DMS114 treated with DMSO at 0.1 percent for 48 hours (cell line): ENCODE measurements at regions not wholly inside any gene's neighbourhood (a gene's known extent, or its start where the extent isn't known, plus 50 kb on each side); places are given as distances from the start of the nearest gene placed in this dataset.

Source experiments
- DNase-seq: peaks from one replicate; lab custom pipeline; 2025; ENCODE audit not compliant: unreplicated experiment; lab: John Stamatoyannopoulos, UW

- no peak for DNase-seq
These were observed 249.0 kb downstream of the CRPPA start for GRCh38 chr7:16172366-16172765.

- no peak for DNase-seq
These were observed 249.4 kb downstream of the CRPPA start for GRCh38 chr7:16171928-16172327.

DNA sequence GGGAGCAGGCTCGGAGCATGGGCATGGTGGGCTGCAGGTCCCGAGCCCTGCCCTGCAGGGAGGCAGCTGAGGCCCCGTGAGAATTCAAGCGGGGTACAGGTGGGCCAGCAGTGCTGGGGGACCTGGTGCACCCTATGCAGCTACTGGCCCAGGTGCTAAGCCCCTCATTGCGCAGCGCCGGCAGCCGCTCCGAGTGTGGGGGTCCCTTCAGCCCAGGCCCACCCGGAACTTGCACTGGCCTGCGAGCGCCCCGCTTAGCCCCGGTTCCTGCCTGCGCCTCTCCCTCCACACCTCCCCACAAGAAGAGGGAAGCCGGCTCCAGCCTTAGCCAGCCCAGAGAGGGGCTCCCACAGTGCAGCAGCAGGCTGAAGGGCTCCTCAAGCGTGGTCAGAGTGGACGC lies 250.7 kb downstream of the CRPPA start:
- DNase-seq = no peak

DNA sequence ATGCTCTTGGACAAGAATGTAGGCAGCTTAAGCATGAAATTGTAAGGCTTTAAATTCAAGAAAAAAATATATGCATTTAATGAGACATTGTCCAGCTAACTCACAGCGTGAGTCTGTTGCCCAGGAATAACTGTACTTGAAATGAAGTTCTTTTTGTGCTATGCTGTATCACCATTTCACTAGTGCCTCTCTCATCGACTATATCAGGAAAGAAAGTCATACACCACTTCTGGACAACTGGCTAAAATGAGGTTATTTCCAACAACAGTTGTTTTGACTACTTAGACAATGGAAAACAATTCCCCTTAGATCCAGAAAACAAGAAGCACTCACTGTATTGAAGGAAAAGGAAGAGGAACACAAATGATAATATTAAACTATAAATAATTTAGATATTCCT lies 251.8 kb downstream of the CRPPA start:
- DNase-seq = no peak

GRCh38 chr7:16167526-16167925 lies 253.8 kb downstream of the CRPPA start:
- DNase-seq = no peak

DNA sequence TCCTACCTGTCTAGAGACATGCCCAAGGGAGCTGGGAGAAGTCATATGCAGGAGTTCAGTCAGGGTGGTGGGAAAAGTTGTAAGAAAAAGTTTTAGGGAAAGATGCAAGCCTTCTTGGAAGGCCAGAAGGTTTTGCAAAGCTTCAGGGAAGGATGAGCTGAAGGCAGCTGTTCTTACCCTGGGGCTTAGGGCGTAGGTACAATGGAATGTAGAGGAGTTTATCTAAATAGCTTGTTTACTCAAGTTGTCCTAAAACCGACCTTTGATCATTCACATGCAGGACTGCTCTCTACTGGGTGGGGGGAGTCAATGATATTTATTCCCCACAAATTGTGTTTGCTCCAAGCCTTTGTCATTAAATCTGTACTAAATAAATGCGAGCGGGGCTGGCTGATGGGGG lies 277.0 kb downstream of the CRPPA start:
- no peak for DNase-seq

DNA sequence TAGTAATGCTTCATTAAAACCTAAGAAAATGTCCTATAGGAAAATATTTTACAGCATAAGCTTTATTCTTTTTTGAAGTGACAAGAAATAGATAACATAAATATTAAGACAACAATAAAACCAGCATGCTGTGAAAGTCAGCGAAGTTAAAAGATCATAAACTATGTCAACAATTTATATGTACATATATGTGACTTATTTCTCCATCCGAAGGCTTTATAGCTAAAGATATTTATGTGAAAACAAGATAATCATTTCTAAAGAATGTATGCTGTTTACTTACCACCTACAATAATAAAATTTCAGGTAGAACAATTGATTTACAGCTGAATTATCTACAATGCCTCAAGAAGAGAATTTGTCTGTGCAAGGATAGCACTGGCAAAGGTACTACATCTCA lies 283.4 kb downstream of the CRPPA start:
- no peak for DNase-seq

- no peak for DNase-seq
These were observed 284.4 kb downstream of the CRPPA start for GRCh38 chr7:16136896-16137295.

- no peak for DNase-seq
These were observed 285.7 kb downstream of the CRPPA start for GRCh38 chr7:16135658-16136057.

- DNase-seq = no peak
These were observed 290.9 kb downstream of the CRPPA start for GRCh38 chr7:16130111-16131110.

GRCh38 chr7:16129431-16130110 lies 291.8 kb downstream of the CRPPA start:
- DNase-seq = no peak

DNA sequence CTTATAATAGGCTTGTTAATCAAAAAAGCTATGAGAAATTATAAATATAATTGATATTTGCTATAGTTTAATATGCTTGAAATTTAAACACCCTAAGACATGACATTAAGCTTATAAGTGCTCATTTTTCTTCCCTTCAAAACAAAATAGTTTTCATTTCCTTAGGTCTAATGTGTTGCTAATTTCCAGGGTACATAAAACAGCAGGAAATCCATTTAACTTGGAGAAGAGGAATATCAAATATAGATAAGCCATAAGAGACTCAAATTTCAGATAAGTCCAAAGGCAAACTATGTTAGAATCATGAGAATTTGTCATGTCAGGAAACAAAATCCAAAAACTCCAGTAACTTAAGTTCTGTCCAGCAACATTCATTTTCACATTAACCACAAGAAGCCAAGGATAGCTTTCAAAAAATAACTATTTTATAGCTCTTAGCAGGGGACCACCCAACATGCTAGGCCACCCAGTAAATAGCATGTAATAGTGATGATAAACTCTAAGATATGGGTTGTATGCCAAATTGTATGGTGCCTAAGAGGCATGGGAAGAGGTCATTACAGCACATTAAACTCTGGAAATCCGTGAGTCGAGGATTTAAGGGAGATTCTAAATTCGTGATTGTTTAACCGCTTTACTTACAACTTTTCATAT lies 298.1 kb downstream of the CRPPA start:
- DNase-seq = no peak

DNA sequence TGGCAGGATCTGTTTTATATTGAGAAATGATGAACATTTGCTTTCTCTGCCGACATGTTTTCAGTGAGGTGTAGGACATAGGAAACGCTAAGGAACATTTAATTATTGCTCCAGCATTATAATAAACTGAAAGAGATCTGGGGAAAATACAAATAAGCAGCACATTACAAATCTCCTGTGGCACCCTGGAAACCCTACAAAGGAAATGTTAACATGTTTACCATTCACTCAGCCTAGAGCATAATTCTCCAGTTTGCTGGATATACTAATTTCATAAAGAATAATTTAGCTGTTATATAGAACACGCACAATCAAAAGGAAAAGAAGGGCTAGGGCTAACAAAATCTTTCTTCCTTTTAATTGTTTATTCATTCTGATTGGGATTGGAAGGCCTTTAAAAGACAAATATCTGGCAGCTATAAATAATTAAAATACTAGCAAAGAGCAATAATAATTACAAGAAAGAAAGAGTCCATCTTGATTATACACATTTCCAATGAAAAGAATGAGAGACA lies 299.4 kb downstream of the CRPPA start:
- no peak for DNase-seq

- no peak for DNase-seq
These were observed 306.0 kb downstream of the CRPPA start for GRCh38 chr7:16115374-16115773.

- DNase-seq = no peak
These were observed 306.7 kb downstream of the CRPPA start for GRCh38 chr7:16114633-16115032.

DNA sequence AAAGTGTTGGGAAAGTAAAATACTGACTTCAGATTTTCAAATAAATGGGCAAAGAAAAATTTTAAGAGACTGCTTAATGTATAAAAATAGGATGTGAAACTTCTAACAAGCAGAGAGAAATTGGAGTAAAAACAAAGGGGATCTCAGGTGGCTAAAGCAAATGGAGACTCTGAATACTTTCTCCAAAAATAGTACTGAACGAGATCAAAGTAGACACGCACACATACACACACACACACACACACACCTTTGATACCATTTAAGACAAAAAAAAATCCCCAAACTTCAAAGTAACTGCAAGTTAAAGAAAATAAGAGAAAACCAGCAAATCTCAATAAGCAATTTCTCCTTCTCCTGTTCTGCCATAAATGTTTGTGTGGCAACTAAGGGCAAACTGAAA lies 307.3 kb downstream of the CRPPA start:
- no peak for DNase-seq

- DNase-seq = no peak
These were observed 308.3 kb downstream of the CRPPA start for GRCh38 chr7:16113058-16113457.

- DNase-seq = no peak
These were observed 314.5 kb downstream of the CRPPA start for GRCh38 chr7:16106869-16107268.

DNA sequence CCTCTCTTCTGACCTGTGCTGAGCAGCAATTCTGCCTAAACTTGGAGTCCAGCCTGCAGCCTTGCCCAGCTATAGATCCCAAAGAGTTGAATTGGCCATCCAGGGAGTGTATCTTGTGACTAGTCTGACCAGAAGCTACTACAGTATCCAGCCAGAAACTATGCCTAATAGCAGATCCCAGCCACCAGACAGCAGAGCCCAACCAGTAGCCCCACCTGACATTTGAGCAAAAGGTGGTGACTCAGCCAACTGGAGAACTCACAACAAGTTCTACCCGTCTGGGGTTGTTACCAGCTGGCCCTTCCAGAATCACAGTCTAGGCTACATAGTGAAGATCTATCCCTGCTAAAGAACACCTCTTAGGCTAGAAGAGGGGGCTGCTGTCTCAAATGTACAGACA lies 315.0 kb downstream of the CRPPA start:
- DNase-seq = no peak

DNA sequence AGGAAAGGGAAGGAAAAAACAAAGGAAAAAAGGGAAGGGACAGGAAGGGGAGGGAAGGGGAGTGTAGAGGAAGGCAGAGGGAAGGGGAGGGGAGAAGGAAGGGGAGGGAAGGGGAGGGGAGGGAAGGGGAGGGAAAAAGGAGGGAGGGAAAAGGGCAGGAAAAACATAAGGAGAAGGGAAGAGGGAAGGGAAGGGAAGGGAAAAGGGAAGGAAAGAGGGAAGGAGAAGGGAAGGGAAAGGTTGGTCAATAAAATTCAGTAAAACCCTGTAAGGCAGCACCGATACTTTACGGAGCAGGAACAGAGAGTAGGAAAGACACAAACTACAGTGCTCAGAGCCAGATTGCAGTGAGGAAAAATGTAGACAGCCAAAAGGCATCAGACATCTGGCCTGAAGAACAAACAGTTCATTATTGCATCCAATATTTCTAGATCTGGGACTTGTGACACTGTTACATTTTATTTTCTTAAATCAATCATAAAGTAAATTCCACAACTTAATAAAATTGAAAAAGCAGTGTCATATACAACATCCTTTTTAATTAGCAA lies 322.0 kb downstream of the CRPPA start:
- DNase-seq = no peak

GRCh38 chr7:16098585-16099179 lies 322.7 kb downstream of the CRPPA start:
- no peak for DNase-seq
